ENCODE measurements at regions not wholly inside any gene's neighbourhood (a gene's known extent, or its start where the extent isn't known, plus 50 kb on each side); places are given as distances from the start of the nearest gene placed in this dataset.

GRCh38 chr2:147223553-147224060 lies 621.2 kb upstream of the ACVR2A start:
- TF ChIP-seq, protein P1, sequence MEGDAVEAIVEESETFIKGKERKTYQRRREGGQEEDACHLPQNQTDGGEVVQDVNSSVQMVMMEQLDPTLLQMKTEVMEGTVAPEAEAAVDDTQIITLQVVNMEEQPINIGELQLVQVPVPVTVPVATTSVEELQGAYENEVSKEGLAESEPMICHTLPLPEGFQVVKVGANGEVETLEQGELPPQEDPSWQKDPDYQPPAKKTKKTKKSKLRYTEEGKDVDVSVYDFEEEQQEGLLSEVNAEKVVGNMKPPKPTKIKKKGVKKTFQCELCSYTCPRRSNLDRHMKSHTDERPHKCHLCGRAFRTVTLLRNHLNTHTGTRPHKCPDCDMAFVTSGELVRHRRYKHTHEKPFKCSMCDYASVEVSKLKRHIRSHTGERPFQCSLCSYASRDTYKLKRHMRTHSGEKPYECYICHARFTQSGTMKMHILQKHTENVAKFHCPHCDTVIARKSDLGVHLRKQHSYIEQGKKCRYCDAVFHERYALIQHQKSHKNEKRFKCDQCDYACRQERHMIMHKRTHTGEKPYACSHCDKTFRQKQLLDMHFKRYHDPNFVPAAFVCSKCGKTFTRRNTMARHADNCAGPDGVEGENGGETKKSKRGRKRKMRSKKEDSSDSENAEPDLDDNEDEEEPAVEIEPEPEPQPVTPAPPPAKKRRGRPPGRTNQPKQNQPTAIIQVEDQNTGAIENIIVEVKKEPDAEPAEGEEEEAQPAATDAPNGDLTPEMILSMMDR (IDR thresholded peaks at IDR 0.05; ENCODE audit: insufficient read depth, low read length): no peak
- TF ChIP-seq, protein P2, sequence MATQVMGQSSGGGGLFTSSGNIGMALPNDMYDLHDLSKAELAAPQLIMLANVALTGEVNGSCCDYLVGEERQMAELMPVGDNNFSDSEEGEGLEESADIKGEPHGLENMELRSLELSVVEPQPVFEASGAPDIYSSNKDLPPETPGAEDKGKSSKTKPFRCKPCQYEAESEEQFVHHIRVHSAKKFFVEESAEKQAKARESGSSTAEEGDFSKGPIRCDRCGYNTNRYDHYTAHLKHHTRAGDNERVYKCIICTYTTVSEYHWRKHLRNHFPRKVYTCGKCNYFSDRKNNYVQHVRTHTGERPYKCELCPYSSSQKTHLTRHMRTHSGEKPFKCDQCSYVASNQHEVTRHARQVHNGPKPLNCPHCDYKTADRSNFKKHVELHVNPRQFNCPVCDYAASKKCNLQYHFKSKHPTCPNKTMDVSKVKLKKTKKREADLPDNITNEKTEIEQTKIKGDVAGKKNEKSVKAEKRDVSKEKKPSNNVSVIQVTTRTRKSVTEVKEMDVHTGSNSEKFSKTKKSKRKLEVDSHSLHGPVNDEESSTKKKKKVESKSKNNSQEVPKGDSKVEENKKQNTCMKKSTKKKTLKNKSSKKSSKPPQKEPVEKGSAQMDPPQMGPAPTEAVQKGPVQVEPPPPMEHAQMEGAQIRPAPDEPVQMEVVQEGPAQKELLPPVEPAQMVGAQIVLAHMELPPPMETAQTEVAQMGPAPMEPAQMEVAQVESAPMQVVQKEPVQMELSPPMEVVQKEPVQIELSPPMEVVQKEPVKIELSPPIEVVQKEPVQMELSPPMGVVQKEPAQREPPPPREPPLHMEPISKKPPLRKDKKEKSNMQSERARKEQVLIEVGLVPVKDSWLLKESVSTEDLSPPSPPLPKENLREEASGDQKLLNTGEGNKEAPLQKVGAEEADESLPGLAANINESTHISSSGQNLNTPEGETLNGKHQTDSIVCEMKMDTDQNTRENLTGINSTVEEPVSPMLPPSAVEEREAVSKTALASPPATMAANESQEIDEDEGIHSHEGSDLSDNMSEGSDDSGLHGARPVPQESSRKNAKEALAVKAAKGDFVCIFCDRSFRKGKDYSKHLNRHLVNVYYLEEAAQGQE (IDR thresholded peaks at IDR 0.05; ENCODE audit: insufficient replicate concordance, low read depth): no peak
- TF ChIP-seq POLR2AphosphoS5 (IDR thresholded peaks at IDR 0.05; ENCODE audit: low read depth): no peak

All from HL-60 (cell line).